ENCODE measurements at regions not wholly inside any gene's neighbourhood (a gene's known extent, or its start where the extent isn't known, plus 50 kb on each side); places are given as distances from the start of the nearest gene placed in this dataset.
A peak's percentile ranks its signal among the peaks of the same experiment; 100 is the strongest.
"Not testable (repeated sequence)": the region's sequence is repeated elsewhere in the genome, so short reads cannot be mapped to it uniquely, and the experiment has no call there.

GRCh38 chr4:132094017-132094416 lies 1055.1 kb upstream of the PCDH10 start:
- Histone ChIP-seq H3K4me3 (ENCODE audit: low read depth, low read length) (no peak overlapping the region), H3K36me3 (ENCODE audit: control insufficient read depth, insufficient read depth, low read length) (no peaks in the 10 kb centered on the region), H3K27me3 (ENCODE audit: control insufficient read depth, insufficient read depth, low read length) (no peaks in the 10 kb centered on the region)
- DNase-seq (ENCODE audit: low read depth) = no peak
- ChIA-PET POLR2A (no interaction called here), CTCF (no interaction called here)
- no peak for TF ChIP-seq CTCF (IDR thresholded peaks at IDR 0.05; ENCODE audit: insufficient read depth, low read depth, low read length)

GRCh38 chr4:132097041-132097440 lies 1052.1 kb upstream of the PCDH10 start:
- no peak for TF ChIP-seq CTCF (IDR thresholded peaks at IDR 0.05; ENCODE audit: insufficient read depth, low read depth, low read length)
- H3K36me3 ChIP-seq (ENCODE audit: control insufficient read depth, insufficient read depth, low read length) = no peaks in the 10 kb centered on the region
- H3K4me3 ChIP-seq (ENCODE audit: low read depth, low read length) = no peak overlapping the region
- CTCF ChIA-PET = no interaction called here
- no peaks in the 10 kb centered on the region for H3K27me3 ChIP-seq (ENCODE audit: control insufficient read depth, insufficient read depth, low read length)
- DNase-seq (ENCODE audit: low read depth) = no peak
- POLR2A ChIA-PET = no interaction called here

GRCh38 chr4:132101526-132101925 lies 1047.6 kb upstream of the PCDH10 start:
- no peak for TF ChIP-seq CTCF (IDR thresholded peaks at IDR 0.05; ENCODE audit: insufficient read depth, low read depth, low read length)
- DNase-seq (ENCODE audit: low read depth) = no peak
- H3K4me3 ChIP-seq (ENCODE audit: low read depth, low read length) = no peak overlapping the region
- ChIA-PET CTCF (no interaction called here), POLR2A (no interaction called here)
- no peaks in the 10 kb centered on the region for H3K36me3 ChIP-seq (ENCODE audit: control insufficient read depth, insufficient read depth, low read length)
- H3K27me3 ChIP-seq (ENCODE audit: control insufficient read depth, insufficient read depth, low read length) = no peaks in the 10 kb centered on the region

GRCh38 chr4:132108784-132109183 lies 1040.3 kb upstream of the PCDH10 start:
- CTCF ChIA-PET = no interaction called here
- H3K36me3 ChIP-seq (ENCODE audit: control insufficient read depth, insufficient read depth, low read length) = no peaks in the 10 kb centered on the region
- POLR2A ChIA-PET = no interaction called here
- TF ChIP-seq CTCF (IDR thresholded peaks at IDR 0.05; ENCODE audit: insufficient read depth, low read depth, low read length) = no peak
- H3K4me3 ChIP-seq (ENCODE audit: low read depth, low read length) = no peak overlapping the region
- H3K27me3 ChIP-seq (ENCODE audit: control insufficient read depth, insufficient read depth, low read length) = no peaks in the 10 kb centered on the region
- DNase-seq (ENCODE audit: low read depth) = peak; percentile 13

GRCh38 chr4:132114885-132115284 lies 1034.2 kb upstream of the PCDH10 start:
- H3K36me3 ChIP-seq (ENCODE audit: control insufficient read depth, insufficient read depth, low read length) = no peaks in the 10 kb centered on the region
- H3K4me3 ChIP-seq (ENCODE audit: low read depth, low read length) = no peak overlapping the region
- ChIA-PET POLR2A (no interaction called here), CTCF (no interaction called here)
- no peak for TF ChIP-seq CTCF (IDR thresholded peaks at IDR 0.05; ENCODE audit: insufficient read depth, low read depth, low read length)
- DNase-seq (ENCODE audit: low read depth) = no peak
- no peaks in the 10 kb centered on the region for H3K27me3 ChIP-seq (ENCODE audit: control insufficient read depth, insufficient read depth, low read length)

- H3K36me3 ChIP-seq (ENCODE audit: control insufficient read depth, insufficient read depth, low read length); H3K27me3 ChIP-seq (ENCODE audit: control insufficient read depth, insufficient read depth, low read length); DNase-seq (ENCODE audit: low read depth); CTCF ChIA-PET; POLR2A ChIA-PET; H3K4me3 ChIP-seq (ENCODE audit: low read depth, low read length): not testable (repeated sequence)
Observed at GRCh38 chr4:132122741-132123140, 1026.4 kb upstream of the PCDH10 start.
